Endothelial cell of umbilical vein (primary cell): ENCODE measurements at regions not wholly inside any gene's neighbourhood (a gene's known extent, or its start where the extent isn't known, plus 50 kb on each side); places are given as distances from the start of the nearest gene placed in this dataset.
A peak's percentile ranks its signal among the peaks of the same experiment; 100 is the strongest.

Experiments used
- BruUV-seq: library from RNA; stranded (reverse); fragments of 400-500 nt; replicated peaks from 2 replicates; lab custom pipeline; 2021; lab: Mats Ljungman, UMichigan
- CTCF ChIA-PET: fragments of 300-600, 350-600 bp; sonication (Branson Sonifier 250); formaldehyde crosslinking; loops from one replicate; lab custom pipeline; 2021; ENCODE audit warnings: antibody characterized with exemption, inconsistent platforms; lab: Charles Lee
- POLR2A ChIA-PET: fragments of 300-600, 350-600 bp; sonication (Branson Sonifier 250); formaldehyde crosslinking; loops from one replicate; lab custom pipeline; 2021; ENCODE audit warnings: antibody characterized with exemption, inconsistent platforms; lab: Charles Lee
- DNase-seq: peaks from one replicate; pipeline ENCODE4 v3.0.0-alpha.2; 2011; ENCODE audit warnings: low read depth, low spot score
- FAIRE-seq: peaks from 2 replicates; lab custom pipeline; 2011; peaks lifted over from hg19 to GRCh38; lab: Jason Lieb, UNC
- H2AFZ ChIP-seq: 2 replicates; pipeline ENCODE4 v1.6.0; 2012; ENCODE audit warnings: low read depth, low read length, control low read depth, inconsistent platforms
- H3K27ac ChIP-seq: 2 replicates; pipeline ENCODE4 v1.5.1; 2011; ENCODE audit warnings: low read depth, mild to moderate bottlenecking, control low read depth, low read length, moderate library complexity; ENCODE audit not compliant: insufficient read depth
- H3K27me3 ChIP-seq, 2 experiments: 2 replicates each; pipeline versions ENCODE4 v1.6.0 to v1.6.1; 2011; ENCODE audit warnings: low read length in 2 of 2, mixed read lengths in 1 of 2; ENCODE audit not compliant: control insufficient read depth in 2 of 2, insufficient read depth in 2 of 2
- H3K36me3 ChIP-seq, 2 experiments: 2 replicates in 1 of 2; 3 replicates in 1 of 2; pipeline ENCODE4 v1.5.1; 2011; ENCODE audit warnings: low read length in 2 of 2, mild to moderate bottlenecking in 1 of 2, moderate library complexity in 1 of 2; ENCODE audit not compliant: control insufficient read depth in 2 of 2, insufficient read depth in 2 of 2; ENCODE audit errors: extremely low read depth in 1 of 2
- H3K4me1 ChIP-seq: 3 replicates; pipeline ENCODE4 v1.5.1; 2011; ENCODE audit warnings: mild to moderate bottlenecking, low read length; ENCODE audit not compliant: control insufficient read depth, insufficient read depth; ENCODE audit errors: extremely low read depth
- H3K4me2 ChIP-seq: 2 replicates; pipeline ENCODE4 v1.6.1; 2011; ENCODE audit warnings: low read length, control low read depth, mixed read lengths; ENCODE audit not compliant: insufficient read depth
- H3K4me3 ChIP-seq, 3 experiments: fragments of 200-600 bp in 1 of 3; sonication (generic), shearing (Covaris generic) in 1 of 3; replicated peaks in 1 of 3; 2 replicates each; pipeline ENCODE4 v1.5.1; 2011 to 2016; ENCODE audit warnings: control low read depth in 3 of 3, low read length in 3 of 3, mild to moderate bottlenecking in 2 of 3, inconsistent platforms in 1 of 3, low read depth in 1 of 3, moderate library complexity in 1 of 3; ENCODE audit not compliant: insufficient read depth in 1 of 3
- H3K79me2 ChIP-seq: 2 replicates; pipeline ENCODE4 v1.6.0; 2012; ENCODE audit warnings: low read length, inconsistent platforms; ENCODE audit not compliant: control insufficient read depth, insufficient read depth
- H3K9ac ChIP-seq: replicated peaks from 2 replicates; pipeline ENCODE3; 2011; ENCODE audit warnings: low read length, control low read depth; ENCODE audit not compliant: insufficient read depth; ENCODE audit errors: extremely low read depth
- H3K9me1 ChIP-seq: replicated peaks from 3 replicates; pipeline ENCODE4 v1.6.0; 2011; ENCODE audit warnings: mild to moderate bottlenecking, low read length; ENCODE audit not compliant: control insufficient read depth, insufficient read depth; ENCODE audit errors: extremely low read depth
- H3K9me3 ChIP-seq: replicated peaks from 2 replicates; pipeline ENCODE4 v1.5.1; 2012; ENCODE audit warnings: low read length, inconsistent platforms; ENCODE audit not compliant: control insufficient read depth, insufficient read depth
- H4K20me1 ChIP-seq: replicated peaks from 2 replicates; pipeline ENCODE3; 2011; ENCODE audit warnings: mild to moderate bottlenecking, low read length; ENCODE audit not compliant: control insufficient read depth, insufficient read depth; ENCODE audit errors: extremely low read depth
- CTCF ChIP-seq, 2 donors: IDR thresholded peaks; 1 replicate in 1 of 2; 2 replicates in 1 of 2; pipeline ENCODE4 v1.5.1; 2011; ENCODE audit warnings: low read length in 2 of 2, mild to moderate bottlenecking in 2 of 2, moderate library complexity in 2 of 2, control low read depth in 1 of 2, inconsistent platforms in 1 of 2, low read depth in 1 of 2; ENCODE audit not compliant: insufficient read depth in 1 of 2; ENCODE audit errors: extremely low read depth in 1 of 2
- EZH2 ChIP-seq: IDR thresholded peaks from 2 replicates; pipeline ENCODE4 v1.6.1; 2012; ENCODE audit warnings: borderline replicate concordance, low read depth, mild to moderate bottlenecking, moderate library complexity, low read length, inconsistent platforms; ENCODE audit not compliant: severe bottlenecking
- JUN ChIP-seq: IDR thresholded peaks from 2 replicates; pipeline ENCODE4 v1.6.1; 2011; ENCODE audit warnings: borderline replicate concordance, low read depth; ENCODE audit not compliant: insufficient read length, insufficient read depth
- MAX ChIP-seq: IDR thresholded peaks from 2 replicates; pipeline ENCODE4 v1.6.1; 2011; ENCODE audit not compliant: insufficient read depth, insufficient read length
- MYC ChIP-seq: IDR thresholded peaks from one replicate; pipeline ENCODE4 v1.6.1; 2011; ENCODE audit warnings: mild to moderate bottlenecking, low read depth, low read length
- POLR2A ChIP-seq: IDR thresholded peaks from 2 replicates; pipeline ENCODE4 v1.6.1; 2012; ENCODE audit warnings: low read depth, mild to moderate bottlenecking, control low read depth, low read length
- POLR2AphosphoS5 ChIP-seq: IDR thresholded peaks from 2 replicates; pipeline ENCODE4 v1.6.1; 2012; ENCODE audit warnings: low read depth, mild to moderate bottlenecking, control low read depth, low read length, moderate library complexity; ENCODE audit not compliant: insufficient read depth
- dilution Hi-C: fragments of 300-500 bp; cut with MboI; formaldehyde crosslinking; loops from one replicate; pipeline ENCODE4 v1.15.0; 2019; ENCODE audit warnings: low sequenced_read_pairs; ENCODE audit not compliant: extremely low pct_ligation_motif_present
- intact Hi-C: fragments of 100-400 bp; cut with micrococcal nuclease; formaldehyde crosslinking; loops from one replicate; pipeline ENCODE4 v1.10.0; 2022

DNA sequence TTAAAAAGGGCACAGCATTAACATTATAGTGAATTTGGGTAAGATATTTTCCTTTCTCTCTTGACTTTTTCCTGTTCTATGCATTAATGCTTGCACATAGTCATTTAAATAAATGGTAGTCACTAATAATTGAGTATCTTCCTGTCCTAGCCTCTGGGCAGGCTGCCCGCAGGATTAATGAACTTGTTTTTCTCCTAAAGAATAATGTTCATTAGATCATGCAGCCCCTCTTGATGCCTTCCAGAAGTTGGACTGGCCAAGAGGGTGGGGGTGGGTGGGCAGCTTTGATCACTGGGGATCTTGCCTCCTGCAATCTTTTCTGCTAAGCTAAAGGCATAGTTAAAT, 514.5 kb upstream of the CDH2 start:
- DNase-seq, result peak; percentile 90
- Histone ChIP-seq H3K9me3 (no peaks in the 10 kb centered on the region), H3K79me2 (no peaks in the 10 kb centered on the region), H3K4me3 (no peak overlapping the region), H4K20me1 (no peaks in the 10 kb centered on the region), H3K4me1 (peaks cover 13% of the 10 kb centered on the region), H2AFZ (no peak overlapping the region), H3K9ac (no peak overlapping the region), H3K27me3 (no peaks in the 10 kb centered on the region), H3K9me1 (no peaks in the 10 kb centered on the region), H3K27ac (peak overlapping the region; percentile 41), H3K36me3 (no peaks in the 10 kb centered on the region), H3K4me2 (peak overlapping the region; percentile 81)
- FAIRE-seq, result peak; percentile 64
- intact Hi-C loops, result loop anchor here (10.0 kb wide), 1 partner anchor 273 kb away; no protein-coding TSS in a partner anchor
- no TSS peak for BruUV-seq
- TF ChIP-seq JUN, result peak; percentile 24
- TF ChIP-seq POLR2AphosphoS5, result no peak
- CTCF ChIA-PET, result interaction anchor here (1.2 to 2.3 kb wide), 4 partner anchors 10 to 77 kb away, joined by 3 to 12 read pairs (median 3); no protein-coding TSS in a partner anchor
- dilution Hi-C loops, result no loop called here
- POLR2A ChIA-PET, result no interaction called here

DNA sequence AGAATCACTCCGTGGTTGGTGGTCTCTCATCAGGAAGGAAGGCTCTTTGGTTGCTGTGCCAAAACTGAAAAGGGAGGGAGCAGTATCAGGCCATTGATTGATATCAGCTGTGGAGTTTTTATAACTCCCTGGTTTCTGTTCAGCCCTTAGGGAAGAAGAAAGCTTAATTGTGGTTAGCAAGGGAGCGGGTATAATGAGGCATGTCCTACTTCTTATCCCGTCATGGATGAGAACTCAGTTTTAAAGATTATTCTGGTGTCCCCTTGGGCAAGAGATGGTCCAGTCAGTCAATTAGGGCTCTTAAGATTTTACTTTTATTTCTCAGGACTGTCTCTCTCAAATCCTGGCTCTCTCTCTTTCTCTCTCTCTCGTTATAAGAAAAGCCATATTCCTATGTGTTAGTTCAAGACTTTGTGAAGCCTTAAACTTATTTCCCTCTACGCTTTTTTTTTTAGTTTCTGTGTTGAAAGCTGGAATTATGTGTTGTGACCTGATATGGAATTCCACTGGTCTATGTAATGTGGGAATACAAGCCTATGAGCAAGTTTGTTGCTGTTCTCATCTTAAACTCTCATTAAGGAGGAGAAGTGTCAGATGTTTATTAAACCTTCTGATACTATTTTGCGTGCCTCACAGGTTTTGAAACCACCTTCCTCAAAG, 514.0 kb upstream of the CDH2 start:
- no peaks in the 10 kb centered on the region for H3K9me1 ChIP-seq
- no peaks in the 10 kb centered on the region for H4K20me1 ChIP-seq
- no peaks in the 10 kb centered on the region for H3K9me3 ChIP-seq
- peak overlapping the region; percentile 81 for H3K4me2 ChIP-seq
- peak overlapping the region; percentile 41 for H3K27ac ChIP-seq
- POLR2A ChIA-PET, result no interaction called here
- no peak overlapping the region for H3K9ac ChIP-seq
- DNase-seq (no peak), FAIRE-seq (no peak)
- H2AFZ ChIP-seq, result peak overlapping the region; percentile 30
- peaks cover 13% of the 10 kb centered on the region for H3K4me1 ChIP-seq
- H3K4me3 ChIP-seq, result no peak overlapping the region
- intact Hi-C loops, result loop anchor here (10.0 kb wide), 1 partner anchor 274 kb away; no protein-coding TSS in a partner anchor
- H3K27me3 ChIP-seq, result no peaks in the 10 kb centered on the region
- no peaks in the 10 kb centered on the region for H3K79me2 ChIP-seq
- no peaks in the 10 kb centered on the region for H3K36me3 ChIP-seq
- dilution Hi-C loops, result no loop called here
- BruUV-seq, result no TSS peak
- CTCF ChIA-PET, result interaction anchor here (1.1 to 2.3 kb wide), 4 partner anchors 8 to 78 kb away, joined by 3 to 12 read pairs (median 3); no protein-coding TSS in a partner anchor
- TF ChIP-seq MYC (no peak), POLR2A (no peak), MAX (no peak), CTCF (IDR thresholded peaks at IDR 0.05; ENCODE audit: extremely low read depth in 1 of 2, insufficient read depth in 1 of 2, low read depth in 1 of 2, low read length in 2 of 2) (no peak), POLR2AphosphoS5 (no peak), EZH2 (no peak)
